NCI-H2171 (cell line): ENCODE measurements at regions not wholly inside any gene's neighbourhood (a gene's known extent, or its start where the extent isn't known, plus 50 kb on each side); places are given as distances from the start of the nearest gene placed in this dataset.
"Not testable (repeated sequence)": the region's sequence is repeated elsewhere in the genome, so short reads cannot be mapped to it uniquely, and the experiment has no call there.

Experiments
- DNase-seq: peaks from one replicate; lab custom pipeline; 2025; lab: John Stamatoyannopoulos, UW

DNA sequence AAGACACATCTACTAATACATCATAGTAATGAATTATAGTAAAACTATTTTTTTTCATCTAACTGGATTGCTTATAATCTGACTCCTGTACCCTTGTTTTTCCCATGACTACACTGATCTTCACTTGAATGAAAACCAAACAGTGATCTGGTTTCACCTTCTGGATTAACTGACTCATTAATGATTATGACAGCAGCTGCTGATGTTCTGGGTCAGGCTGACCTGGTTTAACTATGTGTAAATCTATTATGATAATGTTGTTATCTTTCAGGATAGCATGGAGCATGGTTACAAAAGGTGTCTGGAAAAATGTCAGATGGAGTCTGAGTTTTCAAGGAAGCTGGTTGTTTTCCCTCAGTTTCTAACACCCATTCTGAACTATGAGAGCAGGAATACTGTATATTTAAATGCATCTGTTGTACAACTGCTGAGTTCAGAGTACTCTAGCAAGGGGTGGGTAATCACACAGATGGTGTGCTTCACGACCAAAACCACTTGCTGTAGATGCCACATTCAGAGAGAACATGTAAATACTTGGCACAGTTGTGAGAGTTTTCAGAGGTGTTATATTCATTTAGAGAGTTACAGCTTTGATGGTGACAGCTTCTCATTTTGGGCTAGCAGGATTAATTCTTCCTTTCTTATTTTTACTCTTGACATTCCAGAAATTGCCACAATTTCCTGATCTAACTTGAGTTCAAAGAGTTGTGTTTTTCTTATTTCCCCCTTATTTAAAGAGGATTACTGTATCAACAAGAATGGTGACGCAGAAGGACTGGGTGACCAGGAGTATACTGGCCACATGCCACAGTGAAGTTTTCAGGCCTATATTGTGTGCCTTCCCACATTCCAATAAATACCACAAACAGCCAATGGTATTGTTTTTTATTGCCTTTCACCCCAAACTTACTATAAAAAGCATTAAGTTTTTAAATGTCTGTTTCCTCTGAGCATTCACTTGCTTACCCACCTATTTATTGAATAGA is 249.7 kb upstream of the TET2 start:
- peak; percentile 21 for DNase-seq

- no peak for DNase-seq
Measured at GRCh38 chr4:104899863-104900262, 246.8 kb upstream of the TET2 start.

GRCh38 chr4:104901438-104901837 is 245.2 kb upstream of the TET2 start:
- no peak for DNase-seq

GRCh38 chr4:104901961-104902605 is 244.6 kb upstream of the TET2 start:
- no peak for DNase-seq

DNA sequence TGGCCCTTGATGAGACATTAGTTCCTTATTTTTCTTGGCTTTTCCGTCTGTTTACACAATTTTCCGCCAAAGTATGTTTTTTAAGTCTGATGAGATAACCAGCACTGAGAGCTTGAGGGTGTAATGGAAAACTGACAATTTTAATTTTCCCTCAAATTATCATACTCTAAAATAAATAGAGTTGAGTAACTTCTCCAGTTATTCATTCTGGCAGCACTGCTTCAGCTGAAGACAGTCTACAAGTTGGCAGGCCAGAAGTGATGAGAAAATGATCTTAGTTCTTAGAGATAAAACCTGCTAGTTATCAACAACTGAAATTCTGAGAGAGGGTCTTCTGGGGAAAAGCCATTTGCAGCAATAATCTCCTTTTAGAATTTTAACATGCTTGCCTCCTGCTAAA is 241.6 kb upstream of the TET2 start:
- DNase-seq = no peak

GRCh38 chr4:104905546-104905945 is 241.1 kb upstream of the TET2 start:
- no peak for DNase-seq

- DNase-seq = peak; percentile 71
Measured at GRCh38 chr4:104906276-104906675, 240.4 kb upstream of the TET2 start.

DNA sequence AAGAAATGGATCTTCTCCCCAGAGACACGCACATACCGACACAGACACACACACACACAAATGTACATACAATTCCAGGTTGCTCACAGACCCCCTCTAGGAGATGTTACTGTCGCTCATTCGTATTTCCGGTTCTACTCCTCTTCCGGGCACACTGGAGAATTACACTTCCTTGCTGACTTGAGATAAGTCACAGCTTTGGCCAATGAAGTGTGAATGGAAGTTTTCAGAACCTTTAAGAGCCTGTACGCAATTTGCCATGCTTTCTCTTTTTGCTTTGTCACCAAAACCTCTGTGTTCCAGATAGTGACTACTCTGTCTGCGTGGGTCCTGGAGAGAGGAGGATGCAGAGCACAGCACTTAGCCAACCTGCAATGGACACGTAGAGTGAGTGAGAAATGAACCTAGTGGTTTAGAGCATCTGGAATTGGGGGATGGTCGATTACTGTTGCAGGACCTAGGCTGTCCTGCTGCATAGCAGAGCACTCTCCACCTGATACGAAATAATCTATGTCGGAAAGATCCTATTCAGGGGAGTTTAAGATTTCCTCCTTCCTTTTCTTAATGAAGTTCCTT is 239.5 kb upstream of the TET2 start:
- DNase-seq = no peak

DNA sequence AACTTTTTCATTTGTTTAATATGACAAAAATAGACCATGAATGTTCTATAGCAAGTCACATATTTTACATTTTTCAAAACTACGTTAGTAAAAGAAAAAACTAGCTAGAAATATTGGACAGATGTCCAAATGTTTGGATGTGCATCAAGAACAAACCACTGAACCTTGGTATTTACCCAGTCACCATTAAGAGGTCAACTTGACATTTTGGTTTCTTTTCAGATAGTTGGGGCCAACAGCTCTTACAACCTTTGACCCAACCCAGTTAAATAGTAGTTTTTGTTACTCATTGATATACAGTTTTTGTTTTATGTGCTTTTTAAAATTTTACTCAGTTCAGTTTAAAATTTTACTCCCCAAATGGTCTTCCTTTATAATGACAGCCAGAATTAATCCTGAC is 238.7 kb upstream of the TET2 start:
- no peak for DNase-seq

DNA sequence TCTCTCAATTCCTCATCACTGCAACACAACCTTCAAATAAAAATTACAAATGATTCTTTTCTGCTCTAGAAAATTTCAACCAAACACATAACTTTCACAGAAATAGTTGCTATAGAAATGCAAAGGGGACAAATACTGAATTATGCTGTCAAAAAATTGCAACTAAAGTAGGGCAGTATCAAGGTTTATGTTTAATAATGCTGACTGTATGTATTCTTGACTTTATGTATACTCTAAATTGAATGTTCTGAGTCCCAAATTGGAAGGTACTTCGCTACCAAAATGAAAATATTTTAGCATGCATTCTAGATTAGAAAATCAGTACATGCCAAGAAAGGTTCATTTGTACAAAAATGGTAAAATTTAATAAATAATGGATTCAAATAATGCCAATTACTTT is 237.3 kb upstream of the TET2 start:
- no peak for DNase-seq

DNA sequence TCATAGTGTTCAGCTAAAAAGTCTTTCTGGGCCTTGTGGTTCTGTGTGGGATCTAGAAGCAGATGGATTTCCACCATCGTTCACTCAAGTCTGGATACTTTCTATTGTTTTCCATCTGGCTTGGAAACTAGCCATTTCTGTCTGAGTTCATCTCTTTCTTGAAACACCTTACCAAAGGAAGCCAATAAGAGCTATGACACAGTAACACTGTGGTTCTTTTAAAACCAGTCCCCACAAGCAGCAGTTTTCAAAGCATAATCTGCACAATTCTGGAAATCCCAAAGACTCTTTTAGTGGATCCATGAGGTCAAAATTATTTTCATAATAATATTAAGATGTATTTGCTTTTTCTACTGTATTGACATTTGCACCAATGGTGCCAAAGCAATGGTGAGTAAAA is 234.2 kb upstream of the TET2 start:
- no peak for DNase-seq

DNA sequence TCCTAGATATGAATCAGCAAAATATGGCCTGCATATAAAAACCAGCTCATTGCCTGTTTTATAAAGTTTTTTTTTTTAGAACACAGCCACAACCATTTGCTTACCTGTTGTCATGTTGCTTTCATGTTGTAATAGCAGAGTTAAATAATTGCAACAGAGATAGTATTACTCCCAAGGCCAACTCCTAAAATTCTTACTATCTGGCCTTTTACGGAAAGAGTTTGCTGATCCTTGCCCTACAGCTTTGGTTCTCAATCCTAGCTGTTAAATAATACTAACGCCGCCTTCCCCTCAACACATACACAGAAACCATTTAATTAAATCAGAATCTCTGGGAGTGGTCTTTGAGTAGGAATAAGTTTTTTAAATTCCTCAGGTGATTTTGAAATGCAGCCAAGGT is 231.3 kb upstream of the TET2 start:
- DNase-seq = no peak

DNA sequence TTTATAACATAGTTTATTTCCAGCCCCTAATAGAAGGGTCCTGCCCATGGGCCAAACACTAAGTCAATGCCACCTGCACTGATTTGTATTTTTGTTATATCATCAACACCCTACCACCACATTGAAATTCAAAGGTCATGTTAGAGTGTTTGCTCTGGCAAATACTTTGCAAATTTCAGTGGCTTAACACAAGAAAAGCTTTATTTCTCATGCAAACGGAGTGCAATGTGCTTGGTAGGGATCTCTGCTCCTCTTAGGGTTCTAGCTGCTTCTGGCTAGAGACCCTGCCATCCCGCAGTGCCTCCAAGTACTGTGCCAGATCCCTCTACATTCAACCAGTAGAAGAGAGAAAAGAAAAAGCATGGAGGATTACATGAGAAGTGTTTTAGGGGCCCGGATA is 230.8 kb upstream of the TET2 start:
- DNase-seq = no peak

DNA sequence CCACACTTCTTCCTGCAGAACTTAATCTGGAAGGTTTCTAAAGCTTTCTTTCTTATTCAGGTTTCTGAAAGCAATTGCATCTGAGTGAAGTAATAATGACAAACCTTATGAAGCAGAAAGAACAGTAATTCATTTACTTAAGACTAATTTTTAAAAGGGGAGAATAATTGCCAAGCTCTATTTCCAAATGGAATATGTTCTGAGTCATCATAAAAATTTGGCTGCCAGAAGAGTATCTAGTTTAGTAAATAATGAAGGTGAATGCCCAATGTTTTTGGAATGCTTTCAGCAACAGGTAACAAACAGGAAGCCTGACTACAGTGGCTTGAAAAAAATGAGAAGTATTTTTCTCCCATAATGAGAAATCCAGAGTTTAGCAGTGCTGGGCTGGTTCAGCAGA is 227.3 kb upstream of the TET2 start:
- DNase-seq = no peak

DNA sequence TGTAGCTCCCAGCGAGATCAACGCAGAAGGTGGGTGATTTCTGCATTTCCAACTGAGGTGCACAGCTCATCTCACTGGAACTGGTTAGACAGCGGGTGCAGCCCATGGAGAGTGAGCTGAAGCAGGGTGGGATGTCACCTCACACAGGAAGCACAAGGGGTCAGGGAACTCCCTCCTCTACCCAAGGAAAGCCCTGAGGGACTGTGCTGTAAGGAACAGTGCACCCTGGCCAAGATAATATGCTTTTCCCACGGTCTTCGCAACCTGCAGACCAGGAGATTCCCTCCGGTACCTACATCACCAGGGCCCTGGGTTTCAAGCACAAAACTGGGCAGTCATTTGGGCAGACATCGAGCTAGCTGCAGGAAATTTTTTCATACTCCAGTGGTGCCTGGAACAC is 216.4 kb upstream of the TET2 start:
- DNase-seq = no peak

GRCh38 chr4:104930745-104931736 is 215.6 kb upstream of the TET2 start:
- not testable (repeated sequence) for DNase-seq

DNA sequence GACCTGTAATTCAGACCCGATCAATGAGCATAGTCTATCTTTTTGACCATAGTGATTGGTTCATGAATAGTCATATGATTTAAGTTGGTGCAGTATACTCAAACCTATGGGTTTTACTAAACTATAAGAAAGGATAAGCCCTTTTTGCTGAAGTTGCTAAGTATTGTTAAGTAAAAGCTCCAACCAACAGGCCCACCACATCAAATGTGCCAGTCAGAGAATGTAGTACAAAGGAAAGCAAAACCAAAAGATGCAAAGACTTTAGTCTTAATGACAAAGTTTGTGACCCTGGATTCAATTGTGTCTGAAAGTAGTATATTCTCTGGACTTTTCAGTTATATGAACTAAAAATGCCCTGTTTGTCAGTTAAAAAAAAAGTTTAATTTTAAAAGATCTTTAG is 208.1 kb upstream of the TET2 start:
- no peak for DNase-seq

- DNase-seq = no peak
Measured at GRCh38 chr4:104940927-104941326, 205.7 kb upstream of the TET2 start.

DNA sequence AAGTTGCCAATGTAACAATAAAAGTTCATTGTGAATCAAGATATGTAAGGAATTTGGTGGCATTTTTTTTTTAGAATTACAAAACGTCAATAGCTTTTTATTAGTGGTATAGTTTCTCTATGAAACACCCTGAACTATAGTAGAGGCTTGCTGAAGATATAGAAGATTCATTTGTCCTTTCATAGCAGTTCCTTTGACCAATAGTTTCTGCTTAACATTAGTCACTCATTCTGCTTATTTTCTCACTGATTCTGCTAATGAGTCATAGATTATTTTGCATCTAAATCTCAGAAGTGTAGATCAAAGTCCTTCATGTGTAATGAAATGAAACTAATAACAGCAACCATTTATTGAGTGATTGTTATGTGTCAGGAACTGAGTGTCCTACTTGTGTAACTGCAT is 205.0 kb upstream of the TET2 start:
- no peak for DNase-seq

DNA sequence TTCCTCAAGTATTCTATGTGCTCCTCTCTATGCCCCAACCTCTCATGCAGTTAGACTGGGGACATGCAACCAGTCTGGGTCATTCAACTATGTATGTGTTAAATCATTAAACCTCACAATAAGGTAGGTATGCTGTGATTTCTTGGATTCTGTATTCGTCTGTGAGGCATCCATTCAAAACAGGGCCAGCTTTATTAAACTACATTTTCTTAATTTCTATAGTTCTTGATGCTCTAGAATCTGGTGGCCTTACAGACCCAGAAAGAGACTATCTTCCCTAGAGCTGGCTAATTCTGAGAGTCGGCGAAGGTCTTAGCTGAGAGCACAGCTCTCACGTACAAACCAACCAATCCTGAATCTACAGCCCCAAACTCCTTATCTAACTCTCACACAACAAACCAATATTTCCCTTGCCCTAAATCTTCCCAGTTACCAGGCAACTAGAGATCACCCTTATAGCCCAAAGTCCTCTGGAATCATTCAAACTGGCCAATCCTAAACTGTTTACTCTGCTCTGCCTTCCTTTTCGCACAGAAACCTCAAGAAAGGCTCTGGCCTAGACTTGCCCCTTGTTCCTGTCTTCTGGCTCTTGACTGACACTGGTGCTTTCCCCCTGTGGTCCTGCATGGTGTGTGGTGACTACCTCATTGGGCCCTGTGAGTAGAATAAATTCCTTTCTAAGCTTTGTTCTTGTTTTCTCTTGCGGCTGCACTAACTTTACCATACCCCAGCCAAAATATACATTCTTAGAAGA is 203.5 kb upstream of the TET2 start:
- DNase-seq = no peak

DNA sequence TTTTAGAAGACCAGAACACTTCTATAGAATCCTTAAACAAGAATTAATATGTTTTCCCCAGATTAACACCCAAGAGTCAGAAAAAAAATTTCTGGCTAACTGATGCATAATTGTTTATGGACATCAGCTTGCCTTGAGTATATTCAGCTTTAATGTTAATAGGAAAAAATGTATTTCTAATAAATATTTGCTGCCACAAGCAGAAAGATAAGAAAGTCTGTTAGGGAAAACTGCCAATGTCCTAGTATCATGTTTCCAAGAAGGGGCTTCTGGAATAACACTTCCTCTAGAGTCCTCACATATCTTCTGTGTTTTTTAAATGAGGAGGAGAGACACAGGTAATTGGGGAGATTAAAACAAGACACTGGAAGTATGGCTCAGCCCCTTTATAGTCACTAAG is 202.1 kb upstream of the TET2 start:
- DNase-seq = no peak
